Prostate gland (tissue), 2 donors: ENCODE measurements at regions not wholly inside any gene's neighbourhood (a gene's known extent, or its start where the extent isn't known, plus 50 kb on each side); places are given as distances from the start of the nearest gene placed in this dataset.
"Not testable (repeated sequence)": the region's sequence is repeated elsewhere in the genome, so short reads cannot be mapped to it uniquely, and the experiment has no call there.

ENCODE experiments used
- DNase-seq: peaks from one replicate; pipeline ENCODE4 v3.0.0-alpha.2; 2019; ENCODE audit warnings: low spot score
- H3K27ac ChIP-seq, 2 donors: fragments of 200-600 bp; sonication (generic); 2 replicates each; pipeline ENCODE4 v1.5.1; 2017 to 2019
- H3K27me3 ChIP-seq: fragments of 200-600 bp; sonication (generic); replicated peaks from 2 replicates; pipeline ENCODE4 v1.5.1; 2019; ENCODE audit not compliant: insufficient read depth
- H3K36me3 ChIP-seq, 2 donors: fragments of 200-600 bp; sonication (generic); 1 replicate in 1 of 2; 2 replicates in 1 of 2; pipeline versions ENCODE4 v1.5.1 to v1.8.1; 2017 to 2019
- H3K4me1 ChIP-seq: fragments of 200-600 bp; sonication (generic); replicated peaks from 2 replicates; pipeline ENCODE4 v1.5.1; 2019
- H3K4me3 ChIP-seq, 2 donors: fragments of 200-600 bp; sonication (generic); 2 replicates each; pipeline ENCODE4 v1.5.1; 2017 to 2019
- H3K9me3 ChIP-seq: fragments of 200-600 bp; sonication (generic); 2 replicates; pipeline ENCODE4 v1.5.1; 2017
- POLR2A ChIP-seq: fragments of 450-650 bp; IDR thresholded peaks from one replicate; pipeline ENCODE4 v1.6.1; 2016; ENCODE audit warnings: antibody characterized with exemption, mild to moderate bottlenecking
- POLR2AphosphoS5 ChIP-seq: sonication (generic); formaldehyde crosslinking; IDR thresholded peaks from one replicate; pipeline ENCODE4 v1.6.1; 2017; ENCODE audit warnings: antibody characterized with exemption
- WGBS: methylation state at CpG from one replicate; pipeline ENCODE4 v1.1.5; 2018; 5-methylcytosine and 5-hydroxymethylcytosine counted together
- intact Hi-C: fragments of 100-400 bp; cut with DNase I; formaldehyde crosslinking; loops from one replicate; pipeline ENCODE4 v1.14.2; 2022
- TF ChIP-seq, protein P1 (sequence below), 4 experiments: fragments of 200-600 bp in 2 of 4; fragments of 450-650 bp in 2 of 4; sonication (generic) in 2 of 4; IDR thresholded peaks; 1 replicate in 3 of 4; 2 replicates in 1 of 4; pipeline ENCODE4 v1.5.1; 2016 to 2019; ENCODE audit warnings: antibody characterized with exemption in 4 of 4, mild to moderate bottlenecking in 2 of 4, moderate library complexity in 2 of 4

DNA sequence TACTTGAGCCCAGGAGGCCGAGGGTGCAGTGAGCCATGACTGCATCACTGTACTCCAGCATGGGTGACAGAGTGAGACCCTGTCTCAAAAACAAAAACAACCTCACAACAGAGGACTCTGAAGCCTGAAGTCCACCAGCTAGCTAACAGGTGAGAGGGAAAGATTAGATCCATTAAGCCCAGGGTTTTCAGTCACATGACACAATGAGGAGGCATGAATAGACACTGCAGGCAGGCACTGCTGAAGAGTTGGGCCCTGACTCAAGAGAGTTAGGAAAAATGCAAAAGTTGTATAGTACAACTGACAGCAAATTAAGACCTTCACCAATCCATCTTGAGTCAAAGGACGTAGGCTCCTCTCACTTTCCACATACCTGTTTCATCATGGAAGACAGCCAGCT lies 64.9 kb downstream of the IARS1 start:
- H3K4me3 ChIP-seq: no peak overlapping the region
- DNase-seq: no peak
- H3K36me3 ChIP-seq: peaks cover 0 to 4% of the 10 kb centered on the region in 2 donors
- H3K27me3 ChIP-seq: no peaks in the 10 kb centered on the region
- no peaks in the 10 kb centered on the region for H3K9me3 ChIP-seq
- 95% methylated on average over 2 of the region's 2 CpGs for WGBS
- no peak overlapping the region for H3K27ac ChIP-seq
- TF ChIP-seq POLR2AphosphoS5 (no peak), POLR2A (no peak)
- TF ChIP-seq, protein P1, sequence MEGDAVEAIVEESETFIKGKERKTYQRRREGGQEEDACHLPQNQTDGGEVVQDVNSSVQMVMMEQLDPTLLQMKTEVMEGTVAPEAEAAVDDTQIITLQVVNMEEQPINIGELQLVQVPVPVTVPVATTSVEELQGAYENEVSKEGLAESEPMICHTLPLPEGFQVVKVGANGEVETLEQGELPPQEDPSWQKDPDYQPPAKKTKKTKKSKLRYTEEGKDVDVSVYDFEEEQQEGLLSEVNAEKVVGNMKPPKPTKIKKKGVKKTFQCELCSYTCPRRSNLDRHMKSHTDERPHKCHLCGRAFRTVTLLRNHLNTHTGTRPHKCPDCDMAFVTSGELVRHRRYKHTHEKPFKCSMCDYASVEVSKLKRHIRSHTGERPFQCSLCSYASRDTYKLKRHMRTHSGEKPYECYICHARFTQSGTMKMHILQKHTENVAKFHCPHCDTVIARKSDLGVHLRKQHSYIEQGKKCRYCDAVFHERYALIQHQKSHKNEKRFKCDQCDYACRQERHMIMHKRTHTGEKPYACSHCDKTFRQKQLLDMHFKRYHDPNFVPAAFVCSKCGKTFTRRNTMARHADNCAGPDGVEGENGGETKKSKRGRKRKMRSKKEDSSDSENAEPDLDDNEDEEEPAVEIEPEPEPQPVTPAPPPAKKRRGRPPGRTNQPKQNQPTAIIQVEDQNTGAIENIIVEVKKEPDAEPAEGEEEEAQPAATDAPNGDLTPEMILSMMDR (IDR thresholded peaks at IDR 0.05): no peak
- H3K4me1 ChIP-seq: no peaks in the 10 kb centered on the region
- intact Hi-C loops: no loop called here

DNA sequence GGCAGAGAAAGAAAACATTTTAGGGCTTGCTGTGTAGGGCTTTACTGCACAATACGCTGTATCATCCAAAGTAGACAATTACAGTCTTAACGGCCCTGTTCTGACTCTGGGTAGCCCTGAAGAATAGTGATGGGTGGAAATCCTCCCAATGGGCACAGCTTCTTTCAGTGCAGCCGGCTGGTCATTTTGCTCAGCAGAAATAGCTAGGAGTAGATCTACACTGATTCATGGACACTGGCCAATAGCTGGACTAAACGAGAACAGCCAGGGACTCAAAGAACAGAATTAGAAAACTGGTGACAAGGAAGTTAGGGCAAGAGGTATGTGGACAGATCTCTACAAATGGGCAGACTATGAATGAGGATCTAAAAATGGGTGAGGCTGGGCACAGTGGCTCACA lies 69.3 kb downstream of the IARS1 start:
- H3K9me3 ChIP-seq: no peaks in the 10 kb centered on the region
- 66% methylated on average over 4 of the region's 4 CpGs for WGBS
- no peak for DNase-seq
- no peaks in the 10 kb centered on the region for H3K27me3 ChIP-seq
- TF ChIP-seq POLR2A: no peak
- TF ChIP-seq, protein P1 (IDR thresholded peaks at IDR 0.05): no peak
- TF ChIP-seq POLR2AphosphoS5: no peak
- no peaks in the 10 kb centered on the region for H3K4me1 ChIP-seq
- H3K4me3 ChIP-seq: no peak overlapping the region
- intact Hi-C loops: no loop called here
- no peak overlapping the region for H3K27ac ChIP-seq
- H3K36me3 ChIP-seq: peaks cover 0 to 15% of the 10 kb centered on the region in 2 donors

GRCh38 chr9:92223758-92224157 lies 69.7 kb downstream of the IARS1 start:
- no peak overlapping the region for H3K4me3 ChIP-seq
- H3K9me3 ChIP-seq: no peaks in the 10 kb centered on the region
- DNase-seq: no peak
- H3K4me1 ChIP-seq: no peaks in the 10 kb centered on the region
- H3K36me3 ChIP-seq: peaks cover 0 to 15% of the 10 kb centered on the region in 2 donors
- H3K27ac ChIP-seq: no peak overlapping the region
- no peaks in the 10 kb centered on the region for H3K27me3 ChIP-seq
- no peak for TF ChIP-seq POLR2AphosphoS5
- no peak for TF ChIP-seq POLR2A
- TF ChIP-seq, protein P1 (IDR thresholded peaks at IDR 0.05): no peak
- WGBS: 86% methylated on average over 2 of the region's 2 CpGs
- intact Hi-C loops: no loop called here

GRCh38 chr9:92208693-92209524 lies 84.6 kb downstream of the IARS1 start:
- H3K27ac ChIP-seq: no peak overlapping the region
- intact Hi-C loops: no loop called here
- H3K36me3 ChIP-seq: no peaks in the 10 kb centered on the region
- 64% methylated on average over 7 of the region's 7 CpGs for WGBS
- TF ChIP-seq, protein P1 (IDR thresholded peaks at IDR 0.05): no peak
- TF ChIP-seq POLR2AphosphoS5 (no peak), POLR2A (no peak)
- H3K9me3 ChIP-seq: no peaks in the 10 kb centered on the region
- no peaks in the 10 kb centered on the region for H3K27me3 ChIP-seq
- no peak overlapping the region for H3K4me3 ChIP-seq
- H3K4me1 ChIP-seq: no peaks in the 10 kb centered on the region
- DNase-seq: no peak

GRCh38 chr9:92206488-92206887 lies 87.0 kb downstream of the IARS1 start:
- 81% methylated on average over 1 of the region's 1 CpG for WGBS
- TF ChIP-seq POLR2A: no peak
- TF ChIP-seq POLR2AphosphoS5: no peak
- TF ChIP-seq, protein P1 (IDR thresholded peaks at IDR 0.05): no peak
- H3K27me3 ChIP-seq: no peaks in the 10 kb centered on the region
- H3K4me3 ChIP-seq: no peak overlapping the region
- H3K9me3 ChIP-seq: no peaks in the 10 kb centered on the region
- DNase-seq: no peak
- intact Hi-C loops: no loop called here
- no peaks in the 10 kb centered on the region for H3K36me3 ChIP-seq
- H3K4me1 ChIP-seq: no peaks in the 10 kb centered on the region
- no peak overlapping the region for H3K27ac ChIP-seq

DNA sequence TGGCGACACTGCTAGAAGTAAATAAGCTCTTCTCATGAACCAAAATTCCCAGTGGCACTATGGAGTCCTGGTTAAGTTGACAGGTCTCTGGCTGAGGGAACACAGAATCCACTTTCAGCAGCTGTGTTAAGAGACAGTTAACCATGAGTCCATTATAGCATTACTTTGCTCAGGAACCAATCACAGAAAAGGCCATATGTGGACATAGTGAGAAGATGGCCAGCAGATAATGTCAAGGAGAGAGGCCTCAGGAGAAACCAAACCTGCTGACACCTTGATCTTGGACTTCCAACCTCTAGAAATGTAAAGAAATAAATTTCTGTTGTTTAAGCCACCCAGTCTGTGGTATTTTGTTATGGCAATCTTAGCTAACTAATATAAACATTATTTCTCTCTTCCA lies 88.7 kb upstream of the SPTLC1 start:
- H3K27ac ChIP-seq, H3K4me3 ChIP-seq, H3K9me3 ChIP-seq, H3K27me3 ChIP-seq, H3K36me3 ChIP-seq, DNase-seq, intact Hi-C loops, H3K4me1 ChIP-seq: not testable (repeated sequence)
- 91% methylated on average over 1 of the region's 1 CpG for WGBS

DNA sequence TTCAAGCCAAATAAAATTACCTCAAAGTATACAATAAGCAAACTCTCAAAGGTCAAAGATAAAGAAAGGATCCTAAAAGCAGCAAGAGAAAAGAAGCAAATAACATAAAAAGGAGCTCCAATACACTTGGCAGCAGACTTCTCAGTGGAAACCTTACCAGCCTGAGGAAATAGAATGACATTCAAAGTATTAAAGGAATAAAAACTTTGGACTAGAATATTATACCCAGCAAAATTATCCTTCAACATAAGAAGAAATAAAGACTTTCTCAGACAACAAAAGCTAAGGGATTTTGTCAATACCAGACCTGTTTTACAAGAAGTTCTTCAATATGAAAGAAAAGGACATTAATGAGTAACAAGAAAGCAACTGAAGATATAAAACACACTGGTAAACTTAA lies 83.0 kb upstream of the SPTLC1 start:
- intact Hi-C loops, DNase-seq, H3K4me1 ChIP-seq, H3K27ac ChIP-seq, H3K9me3 ChIP-seq, H3K36me3 ChIP-seq, H3K4me3 ChIP-seq, H3K27me3 ChIP-seq: not testable (repeated sequence)
